Gastrocnemius medialis (tissue), 4 donors: ENCODE measurements at regions not wholly inside any gene's neighbourhood (a gene's known extent, or its start where the extent isn't known, plus 50 kb on each side); places are given as distances from the start of the nearest gene placed in this dataset.
"Not testable (repeated sequence)": the region's sequence is repeated elsewhere in the genome, so short reads cannot be mapped to it uniquely, and the experiment has no call there.

Experiments used
- POLR2A ChIP-seq, 2 donors: fragments of 450-650 bp; IDR thresholded peaks; one replicate each; pipeline ENCODE4 v1.6.1; 2017; ENCODE audit warnings: antibody characterized with exemption in 2 of 2, mild to moderate bottlenecking in 2 of 2, moderate library complexity in 2 of 2
- TF ChIP-seq, protein P1 (sequence below), 5 experiments: fragments of 450-650 bp in 3 of 5; fragments of 200-600 bp in 2 of 5; sonication (generic) in 2 of 5; IDR thresholded peaks in 4 of 5; conservative IDR thresholded peaks in 1 of 5; 1 replicate in 4 of 5; 2 replicates in 1 of 5; pipeline ENCODE4 v1.5.1; 2016 to 2019; ENCODE audit warnings: antibody characterized with exemption in 5 of 5, mild to moderate bottlenecking in 3 of 5, moderate library complexity in 3 of 5

DNA sequence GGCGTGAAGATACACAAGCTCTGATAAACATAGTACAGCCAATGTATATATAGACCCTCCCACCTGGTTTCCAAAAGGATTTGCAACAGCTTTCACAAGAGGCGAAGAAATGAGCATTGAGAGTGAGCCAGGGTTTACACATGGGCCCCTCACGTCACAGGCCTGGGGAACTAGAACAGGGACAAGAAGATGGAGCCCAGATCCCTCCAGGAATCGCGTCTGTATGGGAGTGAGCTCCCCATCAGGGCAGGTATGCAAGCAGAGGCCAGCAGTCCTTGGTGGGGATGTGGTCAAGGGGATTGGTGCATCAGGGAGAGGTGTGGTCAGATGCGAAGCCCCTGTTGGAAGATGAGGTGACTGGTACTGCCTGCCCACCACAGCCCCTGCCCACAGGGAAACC lies 75.9 kb downstream of the KCNJ18 start:
- TF ChIP-seq, protein P1, sequence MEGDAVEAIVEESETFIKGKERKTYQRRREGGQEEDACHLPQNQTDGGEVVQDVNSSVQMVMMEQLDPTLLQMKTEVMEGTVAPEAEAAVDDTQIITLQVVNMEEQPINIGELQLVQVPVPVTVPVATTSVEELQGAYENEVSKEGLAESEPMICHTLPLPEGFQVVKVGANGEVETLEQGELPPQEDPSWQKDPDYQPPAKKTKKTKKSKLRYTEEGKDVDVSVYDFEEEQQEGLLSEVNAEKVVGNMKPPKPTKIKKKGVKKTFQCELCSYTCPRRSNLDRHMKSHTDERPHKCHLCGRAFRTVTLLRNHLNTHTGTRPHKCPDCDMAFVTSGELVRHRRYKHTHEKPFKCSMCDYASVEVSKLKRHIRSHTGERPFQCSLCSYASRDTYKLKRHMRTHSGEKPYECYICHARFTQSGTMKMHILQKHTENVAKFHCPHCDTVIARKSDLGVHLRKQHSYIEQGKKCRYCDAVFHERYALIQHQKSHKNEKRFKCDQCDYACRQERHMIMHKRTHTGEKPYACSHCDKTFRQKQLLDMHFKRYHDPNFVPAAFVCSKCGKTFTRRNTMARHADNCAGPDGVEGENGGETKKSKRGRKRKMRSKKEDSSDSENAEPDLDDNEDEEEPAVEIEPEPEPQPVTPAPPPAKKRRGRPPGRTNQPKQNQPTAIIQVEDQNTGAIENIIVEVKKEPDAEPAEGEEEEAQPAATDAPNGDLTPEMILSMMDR (IDR thresholded peaks at IDR 0.05 in 4 of 5, conservative IDR thresholded peaks at IDR 0.05 in 1 of 5): not testable (repeated sequence)
- TF ChIP-seq POLR2A (IDR thresholded peaks at IDR 0.05): not testable (repeated sequence)
